ENCODE measurements at regions not wholly inside any gene's neighbourhood (a gene's known extent, or its start where the extent isn't known, plus 50 kb on each side); places are given as distances from the start of the nearest gene placed in this dataset.

DNA sequence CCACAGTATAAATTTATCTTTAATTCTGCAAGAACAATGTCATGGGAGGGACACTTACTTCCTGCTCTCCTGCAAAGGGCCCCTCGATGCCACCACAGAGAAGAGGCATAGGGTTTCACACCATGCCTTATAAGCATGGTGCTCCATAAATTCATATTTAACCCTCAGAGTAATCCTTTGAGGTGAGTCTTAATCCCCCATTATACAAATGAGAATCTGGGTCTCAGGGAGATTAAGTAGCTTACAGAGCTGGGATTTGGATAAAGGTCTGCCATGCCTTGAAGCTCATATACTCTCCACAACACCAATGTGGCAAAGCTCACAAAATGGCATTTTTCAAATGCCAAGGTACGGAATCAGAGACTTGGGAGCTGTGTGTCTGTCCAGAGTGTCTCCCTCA, 268.5 kb upstream of the CCL2 start:
- ATAC-seq (ENCODE audit: low read depth) (no peak), DNase-seq (no peak)
- Mint-ChIP-seq H3K4me3 (no peak overlapping the region), H3K4me1 (no peaks in the 10 kb centered on the region), H3K27me3 (peaks cover 12% of the 10 kb centered on the region), H3K9me3 (ENCODE audit: insufficient read depth) (no peaks in the 10 kb centered on the region), H3K27ac (no peak overlapping the region)
- ChIA-PET CTCF (no interaction called here), POLR2A (no interaction called here)
- Histone ChIP-seq H3K79me2 (ENCODE audit: control insufficient read depth, insufficient read depth, low read length) (no peaks in the 10 kb centered on the region), H4K20me1 (ENCODE audit: control insufficient read depth, insufficient read depth, low read length, poor library complexity, severe bottlenecking) (no peaks in the 10 kb centered on the region), H3K4me2 (replicated peaks; ENCODE audit: low read depth, low read length, poor library complexity, severe bottlenecking) (no peak overlapping the region), H3K9me3 (ENCODE audit: control extremely low read depth in 1 of 3, control insufficient read depth in 2 of 3, insufficient read depth in 1 of 3, low read length in 2 of 3) (no peaks in the 10 kb centered on the region), H3K36me3 (replicated peaks in 1 of 2; ENCODE audit: control extremely low read depth in 1 of 2, control insufficient read depth in 1 of 2, extremely low read depth in 1 of 2, insufficient read depth in 2 of 2, low read length in 1 of 2) (no peaks in the 10 kb centered on the region), H3K9ac (ENCODE audit: low read length) (no peak overlapping the region), H3K27me3 (replicated peaks in 1 of 4; ENCODE audit: control extremely low read depth in 1 of 4, control insufficient read depth in 3 of 4, insufficient read depth in 4 of 4, low read length in 3 of 4) (no peaks in the 10 kb centered on the region), H3K4me1 (ENCODE audit: control insufficient read depth in 2 of 2, insufficient read depth in 2 of 2, low read length in 2 of 2) (no peaks in the 10 kb centered on the region), H3K4me3 (ENCODE audit: control extremely low read depth in 1 of 5, extremely low read depth in 1 of 5, insufficient read depth in 1 of 5, low read depth in 2 of 5, low read length in 4 of 5) (no peak overlapping the region), H3K27ac (ENCODE audit: low read length in 2 of 2) (no peak overlapping the region), H2AFZ (ENCODE audit: insufficient read depth, low read depth, low read length, poor library complexity, severe bottlenecking) (no peak overlapping the region)
- TF ChIP-seq EZH2 (IDR thresholded peaks at IDR 0.05; ENCODE audit: borderline replicate concordance, insufficient read depth, low read depth, low read length, poor library complexity, severe bottlenecking), result no peak
- TF ChIP-seq, protein P1, sequence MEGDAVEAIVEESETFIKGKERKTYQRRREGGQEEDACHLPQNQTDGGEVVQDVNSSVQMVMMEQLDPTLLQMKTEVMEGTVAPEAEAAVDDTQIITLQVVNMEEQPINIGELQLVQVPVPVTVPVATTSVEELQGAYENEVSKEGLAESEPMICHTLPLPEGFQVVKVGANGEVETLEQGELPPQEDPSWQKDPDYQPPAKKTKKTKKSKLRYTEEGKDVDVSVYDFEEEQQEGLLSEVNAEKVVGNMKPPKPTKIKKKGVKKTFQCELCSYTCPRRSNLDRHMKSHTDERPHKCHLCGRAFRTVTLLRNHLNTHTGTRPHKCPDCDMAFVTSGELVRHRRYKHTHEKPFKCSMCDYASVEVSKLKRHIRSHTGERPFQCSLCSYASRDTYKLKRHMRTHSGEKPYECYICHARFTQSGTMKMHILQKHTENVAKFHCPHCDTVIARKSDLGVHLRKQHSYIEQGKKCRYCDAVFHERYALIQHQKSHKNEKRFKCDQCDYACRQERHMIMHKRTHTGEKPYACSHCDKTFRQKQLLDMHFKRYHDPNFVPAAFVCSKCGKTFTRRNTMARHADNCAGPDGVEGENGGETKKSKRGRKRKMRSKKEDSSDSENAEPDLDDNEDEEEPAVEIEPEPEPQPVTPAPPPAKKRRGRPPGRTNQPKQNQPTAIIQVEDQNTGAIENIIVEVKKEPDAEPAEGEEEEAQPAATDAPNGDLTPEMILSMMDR (IDR thresholded peaks at IDR 0.05), result no peak
- intact Hi-C loops (cut with micrococcal nuclease), result no loop called here
- 63% methylated on average over 1 of the region's 2 CpGs for whole genome bisulfite sequencing (ENCODE audit: insufficient coverage)

DNA sequence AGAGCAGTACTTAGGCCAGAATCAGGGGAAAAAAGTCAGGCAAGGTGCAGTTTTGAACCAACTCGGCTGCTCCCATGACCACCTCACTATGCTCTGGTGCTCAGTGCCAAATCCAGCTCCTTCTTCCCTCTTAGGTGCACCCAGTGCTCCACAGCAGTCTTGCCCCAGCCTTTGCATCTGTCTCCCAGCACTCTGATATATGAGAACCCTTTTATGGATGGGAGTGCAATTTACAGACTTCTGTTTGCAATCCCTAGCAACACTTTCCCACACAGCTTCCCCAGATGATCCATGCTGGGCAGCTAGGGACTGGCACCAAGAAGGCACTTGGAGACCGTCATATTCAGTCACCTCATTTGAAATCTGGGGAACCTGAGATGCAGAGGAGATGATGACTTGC, 267.9 kb upstream of the CCL2 start:
- TF ChIP-seq, protein P1 (IDR thresholded peaks at IDR 0.05), result no peak
- no peak for TF ChIP-seq EZH2 (IDR thresholded peaks at IDR 0.05; ENCODE audit: borderline replicate concordance, insufficient read depth, low read depth, low read length, poor library complexity, severe bottlenecking)
- Histone ChIP-seq H3K36me3 (replicated peaks in 1 of 2; ENCODE audit: control extremely low read depth in 1 of 2, control insufficient read depth in 1 of 2, extremely low read depth in 1 of 2, insufficient read depth in 2 of 2, low read length in 1 of 2) (no peaks in the 10 kb centered on the region), H3K27ac (ENCODE audit: low read length in 2 of 2) (no peak overlapping the region), H3K4me2 (replicated peaks; ENCODE audit: low read depth, low read length, poor library complexity, severe bottlenecking) (no peak overlapping the region), H3K4me3 (ENCODE audit: control extremely low read depth in 1 of 5, extremely low read depth in 1 of 5, insufficient read depth in 1 of 5, low read depth in 2 of 5, low read length in 4 of 5) (no peak overlapping the region), H3K4me1 (ENCODE audit: control insufficient read depth in 2 of 2, insufficient read depth in 2 of 2, low read length in 2 of 2) (no peaks in the 10 kb centered on the region), H3K9me3 (ENCODE audit: control extremely low read depth in 1 of 3, control insufficient read depth in 2 of 3, insufficient read depth in 1 of 3, low read length in 2 of 3) (no peaks in the 10 kb centered on the region), H3K27me3 (replicated peaks in 1 of 4; ENCODE audit: control extremely low read depth in 1 of 4, control insufficient read depth in 3 of 4, insufficient read depth in 4 of 4, low read length in 3 of 4) (no peaks in the 10 kb centered on the region), H3K79me2 (ENCODE audit: control insufficient read depth, insufficient read depth, low read length) (no peaks in the 10 kb centered on the region), H4K20me1 (ENCODE audit: control insufficient read depth, insufficient read depth, low read length, poor library complexity, severe bottlenecking) (no peaks in the 10 kb centered on the region), H2AFZ (ENCODE audit: insufficient read depth, low read depth, low read length, poor library complexity, severe bottlenecking) (no peak overlapping the region), H3K9ac (ENCODE audit: low read length) (no peak overlapping the region)
- POLR2A ChIA-PET, result no interaction called here
- intact Hi-C loops (cut with micrococcal nuclease), result no loop called here
- 100% methylated on average over 2 of the region's 2 CpGs for WGBS (ENCODE audit: insufficient coverage)
- Mint-ChIP-seq H3K27me3 (peaks cover 12% of the 10 kb centered on the region), H3K4me3 (no peak overlapping the region), H3K27ac (no peak overlapping the region), H3K9me3 (ENCODE audit: insufficient read depth) (no peaks in the 10 kb centered on the region), H3K4me1 (no peaks in the 10 kb centered on the region)
- ATAC-seq (ENCODE audit: low read depth) (no peak), DNase-seq (no peak)
- CTCF ChIA-PET, result no interaction called here
